CD4-positive, alpha-beta T cell (primary cell): ENCODE measurements at regions not wholly inside any gene's neighbourhood (a gene's known extent, or its start where the extent isn't known, plus 50 kb on each side); places are given as distances from the start of the nearest gene placed in this dataset.

Source experiments
- ATAC-seq: fragments of 200-7000 bp; cut with Tn5 transposase; one replicate; pipeline ENCODE4 v1.10.0; 2022; ENCODE audit warnings: mild to moderate bottlenecking; ENCODE audit not compliant: poor library complexity
- CTCF ChIA-PET: fragments of 350-600 bp; sonication (Branson Sonifier 250); formaldehyde crosslinking; loops from one replicate; lab custom pipeline; 2021; ENCODE audit warnings: antibody characterized with exemption, inconsistent platforms; lab: Charles Lee
- POLR2A ChIA-PET: fragments of 350-600 bp; sonication (Branson Sonifier 250); formaldehyde crosslinking; loops from one replicate; lab custom pipeline; 2021; ENCODE audit warnings: antibody characterized with exemption, inconsistent platforms; lab: Charles Lee
- DNase-seq, 14 experiments: peaks; one replicate each; pipeline ENCODE4 v3.0.0-alpha.2; 2013 to 2020; ENCODE audit warnings: mixed read lengths in 2 of 14
- H3K27ac ChIP-seq, 2 donors: one replicate each; pipeline versions ENCODE4 v1.5.1 to v1.7.0; 2013; ENCODE audit warnings: low read length in 2 of 2, low read depth in 1 of 2, mild to moderate bottlenecking in 1 of 2
- H3K27me3 ChIP-seq, 2 experiments: 1 replicate in 1 of 2; 2 replicates in 1 of 2; pipeline versions ENCODE4 v1.6.1 to v1.7.0; 2013; ENCODE audit warnings: low read length in 2 of 2, control low read depth in 1 of 2, mild to moderate bottlenecking in 1 of 2, moderate library complexity in 1 of 2; ENCODE audit not compliant: insufficient read depth in 2 of 2, control insufficient read depth in 1 of 2
- H3K36me3 ChIP-seq: one replicate; pipeline ENCODE4 v1.6.1; 2013; ENCODE audit warnings: low read length, control low read depth; ENCODE audit not compliant: insufficient read depth
- H3K4me1 ChIP-seq: one replicate; pipeline ENCODE4 v1.6.1; 2013; ENCODE audit warnings: low read length, control low read depth; ENCODE audit not compliant: insufficient read depth
- H3K4me3 ChIP-seq: one replicate; pipeline ENCODE4 v1.5.1; 2013; ENCODE audit warnings: mild to moderate bottlenecking, low read length, moderate library complexity
- H3K9me3 ChIP-seq, 2 experiments: 1 replicate in 1 of 2; 2 replicates in 1 of 2; pipeline versions ENCODE4 v1.6.1 to v1.7.0; 2013; ENCODE audit warnings: low read length in 2 of 2, mild to moderate bottlenecking in 2 of 2, control low read depth in 1 of 2, moderate library complexity in 1 of 2; ENCODE audit not compliant: control insufficient read depth in 1 of 2, insufficient read depth in 1 of 2
- H3K27ac Mint-ChIP-seq: one replicate; pipeline ENCODE4 v1.8.0; 2020; ENCODE audit warnings: mixed read lengths
- H3K27me3 Mint-ChIP-seq: one replicate; pipeline ENCODE4 v1.8.0; 2021; ENCODE audit warnings: mixed read lengths
- H3K36me3 Mint-ChIP-seq: one replicate; pipeline ENCODE4 v1.8.0; 2021; ENCODE audit warnings: low read depth, mixed read lengths
- H3K4me1 Mint-ChIP-seq: one replicate; pipeline ENCODE4 v1.8.0; 2021; ENCODE audit warnings: low read depth, mixed read lengths
- H3K4me3 Mint-ChIP-seq: one replicate; pipeline ENCODE4 v1.8.0; 2020; ENCODE audit warnings: mild to moderate bottlenecking, mixed read lengths
- H3K9me3 Mint-ChIP-seq: one replicate; pipeline ENCODE4 v1.8.0; 2020; ENCODE audit warnings: mixed read lengths
- CTCF ChIP-seq: fragments of 200-600 bp; IDR thresholded peaks from one replicate; pipeline ENCODE4 v1.8.0; 2022; ENCODE audit warnings: antibody characterized with exemption, mild to moderate bottlenecking
- intact Hi-C, 2 experiments: fragments of 100-400 bp; cut with DNase I in 1 of 2; cut with micrococcal nuclease in 1 of 2; formaldehyde crosslinking; loops; one replicate each; pipeline versions ENCODE4 v1.15.1 to v1.9.0; 2023 to 2025; cut with DNase I, micrococcal nuclease

GRCh38 chr4:26191353-26191752, 129.5 kb upstream of the RBPJ start:
- H3K4me3 Mint-ChIP-seq: no peak overlapping the region
- no peak for TF ChIP-seq CTCF
- H3K36me3 ChIP-seq: no peaks in the 10 kb centered on the region
- H3K9me3 Mint-ChIP-seq: no peaks in the 10 kb centered on the region
- H3K27ac Mint-ChIP-seq: no peak overlapping the region
- H3K27ac ChIP-seq: no peak overlapping the region
- no peaks in the 10 kb centered on the region for H3K36me3 Mint-ChIP-seq
- peaks cover 11% of the 10 kb centered on the region for H3K4me1 ChIP-seq
- peaks cover 18% of the 10 kb centered on the region for H3K4me1 Mint-ChIP-seq
- H3K9me3 ChIP-seq: no peaks in the 10 kb centered on the region
- H3K27me3 ChIP-seq: no peaks in the 10 kb centered on the region
- intact Hi-C loops: no loop called here
- ChIA-PET POLR2A (no interaction called here), CTCF (no interaction called here)
- H3K27me3 Mint-ChIP-seq: no peaks in the 10 kb centered on the region
- DNase-seq (no peak), ATAC-seq (no peak)
- no peak overlapping the region for H3K4me3 ChIP-seq

GRCh38 chr4:26192899-26193869, 127.6 kb upstream of the RBPJ start:
- Mint-ChIP-seq H3K36me3 (no peaks in the 10 kb centered on the region), H3K27me3 (no peaks in the 10 kb centered on the region), H3K4me3 (no peak overlapping the region), H3K27ac (no peak overlapping the region), H3K4me1 (peaks cover 33% of the 10 kb centered on the region), H3K9me3 (no peaks in the 10 kb centered on the region)
- no peak for TF ChIP-seq CTCF
- intact Hi-C loops: no loop called here
- CTCF ChIA-PET: interaction anchor here (1.9 kb wide), 1 partner anchor 10 kb away, joined by 5 read pairs; no protein-coding TSS in a partner anchor
- Histone ChIP-seq H3K27me3 (no peaks in the 10 kb centered on the region), H3K36me3 (no peaks in the 10 kb centered on the region), H3K9me3 (no peaks in the 10 kb centered on the region), H3K4me3 (no peak overlapping the region), H3K4me1 (peaks cover 29% of the 10 kb centered on the region), H3K27ac (no peak overlapping the region)
- no peak for ATAC-seq
- POLR2A ChIA-PET: no interaction called here
- DNase-seq: no peak

GRCh38 chr4:26194764-26195163, 126.0 kb upstream of the RBPJ start:
- no peaks in the 10 kb centered on the region for H3K9me3 Mint-ChIP-seq
- no peak overlapping the region for H3K4me3 ChIP-seq
- no peak overlapping the region for H3K4me3 Mint-ChIP-seq
- ChIA-PET CTCF (interaction anchor here (1.4 to 1.9 kb wide), 2 partner anchors 12 to 21 kb away, joined by 3 to 5 read pairs; no protein-coding TSS in a partner anchor), POLR2A (no interaction called here)
- H3K9me3 ChIP-seq: no peaks in the 10 kb centered on the region
- peaks cover 41% of the 10 kb centered on the region for H3K4me1 ChIP-seq
- H3K36me3 Mint-ChIP-seq: no peaks in the 10 kb centered on the region
- no peak overlapping the region for H3K27ac Mint-ChIP-seq
- no peaks in the 10 kb centered on the region for H3K27me3 ChIP-seq
- no peak for TF ChIP-seq CTCF
- no peaks in the 10 kb centered on the region for H3K27me3 Mint-ChIP-seq
- intact Hi-C loops: loop anchor here in 1 of 2 experiments (5.0 kb wide), 1 partner anchor 128 kb away; the partner anchor contains the start of gene RBPJ
- ATAC-seq (no peak), DNase-seq (no peak)
- H3K27ac ChIP-seq: no peak overlapping the region
- H3K36me3 ChIP-seq: no peaks in the 10 kb centered on the region
- H3K4me1 Mint-ChIP-seq: peaks cover 46% of the 10 kb centered on the region
